ENCODE measurements at regions not wholly inside any gene's neighbourhood (a gene's known extent, or its start where the extent isn't known, plus 50 kb on each side); places are given as distances from the start of the nearest gene placed in this dataset.

DNA sequence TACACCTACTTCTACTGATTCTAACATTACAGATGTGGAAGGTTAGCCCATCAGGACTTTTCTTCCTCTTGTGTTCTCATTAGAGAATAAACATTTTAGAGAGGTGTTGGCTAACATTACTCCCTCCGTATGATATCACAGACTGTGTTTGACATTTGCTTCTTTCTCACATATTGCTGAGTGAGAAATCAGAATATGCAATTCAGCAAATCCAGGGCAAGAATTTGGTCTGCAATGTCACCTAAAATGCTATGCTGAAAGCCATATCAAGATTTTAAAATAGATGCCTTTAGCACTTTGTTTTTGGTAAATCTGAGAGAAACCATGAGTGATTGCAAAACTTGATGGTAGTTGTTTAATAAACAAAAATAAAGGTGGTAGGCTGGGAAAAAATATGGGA is 319.1 kb downstream of the C4orf33 start:
- no peak for TF ChIP-seq POLR2A (IDR thresholded peaks at IDR 0.05)
- TF ChIP-seq, protein P1, sequence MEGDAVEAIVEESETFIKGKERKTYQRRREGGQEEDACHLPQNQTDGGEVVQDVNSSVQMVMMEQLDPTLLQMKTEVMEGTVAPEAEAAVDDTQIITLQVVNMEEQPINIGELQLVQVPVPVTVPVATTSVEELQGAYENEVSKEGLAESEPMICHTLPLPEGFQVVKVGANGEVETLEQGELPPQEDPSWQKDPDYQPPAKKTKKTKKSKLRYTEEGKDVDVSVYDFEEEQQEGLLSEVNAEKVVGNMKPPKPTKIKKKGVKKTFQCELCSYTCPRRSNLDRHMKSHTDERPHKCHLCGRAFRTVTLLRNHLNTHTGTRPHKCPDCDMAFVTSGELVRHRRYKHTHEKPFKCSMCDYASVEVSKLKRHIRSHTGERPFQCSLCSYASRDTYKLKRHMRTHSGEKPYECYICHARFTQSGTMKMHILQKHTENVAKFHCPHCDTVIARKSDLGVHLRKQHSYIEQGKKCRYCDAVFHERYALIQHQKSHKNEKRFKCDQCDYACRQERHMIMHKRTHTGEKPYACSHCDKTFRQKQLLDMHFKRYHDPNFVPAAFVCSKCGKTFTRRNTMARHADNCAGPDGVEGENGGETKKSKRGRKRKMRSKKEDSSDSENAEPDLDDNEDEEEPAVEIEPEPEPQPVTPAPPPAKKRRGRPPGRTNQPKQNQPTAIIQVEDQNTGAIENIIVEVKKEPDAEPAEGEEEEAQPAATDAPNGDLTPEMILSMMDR (IDR thresholded peaks at IDR 0.05): no peak
- no peak for TF ChIP-seq POLR2AphosphoS5 (IDR thresholded peaks at IDR 0.05)

All from gastroesophageal sphincter (tissue), 3 donors.